GM06990 (cell line): ENCODE measurements at regions not wholly inside any gene's neighbourhood (a gene's known extent, or its start where the extent isn't known, plus 50 kb on each side); places are given as distances from the start of the nearest gene placed in this dataset.

Source experiments
- DNase-seq: peaks from one replicate; pipeline ENCODE4 v3.0.0-alpha.2; 2011; ENCODE audit not compliant: insufficient read length; ENCODE audit errors: extremely low read depth
- H3K27me3 ChIP-seq: replicated peaks from 2 replicates; pipeline ENCODE4 v1.6.0; 2011; ENCODE audit warnings: low read length; ENCODE audit not compliant: control insufficient read depth, insufficient read depth
- H3K36me3 ChIP-seq: 2 replicates; pipeline ENCODE4 v1.5.1; 2011; ENCODE audit warnings: low read length; ENCODE audit not compliant: control insufficient read depth, insufficient read depth
- H3K4me3 ChIP-seq: replicated peaks from 2 replicates; pipeline ENCODE4 v1.5.1; 2011; ENCODE audit warnings: low read depth, mild to moderate bottlenecking, control low read depth, low read length
- CTCF ChIP-seq: IDR thresholded peaks from 2 replicates; pipeline ENCODE4 v1.5.1; 2011; ENCODE audit warnings: low read length, control low read depth, mild to moderate bottlenecking, inconsistent platforms; ENCODE audit not compliant: insufficient read depth, poor library complexity, severe bottlenecking

- Histone ChIP-seq H3K36me3 (no peaks in the 10 kb centered on the region), H3K27me3 (no peaks in the 10 kb centered on the region), H3K4me3 (no peak overlapping the region)
- no peak for DNase-seq
- TF ChIP-seq CTCF: no peak
Measured at GRCh38 chr21:37967036-37967435, 50.8 kb upstream of the KCNJ6 start.

GRCh38 chr21:37968744-37969143, 52.5 kb upstream of the KCNJ6 start:
- no peak overlapping the region for H3K4me3 ChIP-seq
- no peak for DNase-seq
- H3K36me3 ChIP-seq: no peaks in the 10 kb centered on the region
- no peak for TF ChIP-seq CTCF
- no peaks in the 10 kb centered on the region for H3K27me3 ChIP-seq

- Histone ChIP-seq H3K4me3 (no peak overlapping the region), H3K36me3 (no peaks in the 10 kb centered on the region), H3K27me3 (no peaks in the 10 kb centered on the region)
- TF ChIP-seq CTCF: no peak
- DNase-seq: no peak
Measured at GRCh38 chr21:37970548-37970947, 54.3 kb upstream of the KCNJ6 start.

GRCh38 chr21:37971390-37971950, 55.2 kb upstream of the KCNJ6 start:
- Histone ChIP-seq H3K36me3 (no peaks in the 10 kb centered on the region), H3K27me3 (no peaks in the 10 kb centered on the region), H3K4me3 (no peak overlapping the region)
- no peak for TF ChIP-seq CTCF
- no peak for DNase-seq

GRCh38 chr21:37974081-37974480, 57.8 kb upstream of the KCNJ6 start:
- no peak overlapping the region for H3K4me3 ChIP-seq
- no peaks in the 10 kb centered on the region for H3K36me3 ChIP-seq
- no peak for TF ChIP-seq CTCF
- no peaks in the 10 kb centered on the region for H3K27me3 ChIP-seq
- no peak for DNase-seq

- DNase-seq: no peak
- Histone ChIP-seq H3K36me3 (no peaks in the 10 kb centered on the region), H3K27me3 (no peaks in the 10 kb centered on the region), H3K4me3 (no peak overlapping the region)
- TF ChIP-seq CTCF: no peak
Measured at GRCh38 chr21:37982496-37983318, 66.5 kb upstream of the KCNJ6 start.
